Endothelial cell of umbilical vein (primary cell): ENCODE measurements at regions not wholly inside any gene's neighbourhood (a gene's known extent, or its start where the extent isn't known, plus 50 kb on each side); places are given as distances from the start of the nearest gene placed in this dataset.

ENCODE experiments used
- BruUV-seq: library from RNA; stranded (reverse); fragments of 400-500 nt; replicated peaks from 2 replicates; lab custom pipeline; 2021; lab: Mats Ljungman, UMichigan
- CTCF ChIA-PET: fragments of 300-600, 350-600 bp; sonication (Branson Sonifier 250); formaldehyde crosslinking; loops from one replicate; lab custom pipeline; 2021; ENCODE audit warnings: antibody characterized with exemption, inconsistent platforms; lab: Charles Lee
- POLR2A ChIA-PET: fragments of 300-600, 350-600 bp; sonication (Branson Sonifier 250); formaldehyde crosslinking; loops from one replicate; lab custom pipeline; 2021; ENCODE audit warnings: antibody characterized with exemption, inconsistent platforms; lab: Charles Lee
- DNase-seq: peaks from one replicate; pipeline ENCODE4 v3.0.0-alpha.2; 2011; ENCODE audit warnings: low read depth, low spot score
- FAIRE-seq: peaks from 2 replicates; lab custom pipeline; 2011; peaks lifted over from hg19 to GRCh38; lab: Jason Lieb, UNC
- H2AFZ ChIP-seq: 2 replicates; pipeline ENCODE4 v1.6.0; 2012; ENCODE audit warnings: low read depth, low read length, control low read depth, inconsistent platforms
- H3K27ac ChIP-seq: 2 replicates; pipeline ENCODE4 v1.5.1; 2011; ENCODE audit warnings: low read depth, mild to moderate bottlenecking, control low read depth, low read length, moderate library complexity; ENCODE audit not compliant: insufficient read depth
- H3K27me3 ChIP-seq, 2 experiments: 2 replicates each; pipeline versions ENCODE4 v1.6.0 to v1.6.1; 2011; ENCODE audit warnings: low read length in 2 of 2, mixed read lengths in 1 of 2; ENCODE audit not compliant: control insufficient read depth in 2 of 2, insufficient read depth in 2 of 2
- H3K36me3 ChIP-seq, 2 experiments: 2 replicates in 1 of 2; 3 replicates in 1 of 2; pipeline ENCODE4 v1.5.1; 2011; ENCODE audit warnings: low read length in 2 of 2, mild to moderate bottlenecking in 1 of 2, moderate library complexity in 1 of 2; ENCODE audit not compliant: control insufficient read depth in 2 of 2, insufficient read depth in 2 of 2; ENCODE audit errors: extremely low read depth in 1 of 2
- H3K4me1 ChIP-seq: 3 replicates; pipeline ENCODE4 v1.5.1; 2011; ENCODE audit warnings: mild to moderate bottlenecking, low read length; ENCODE audit not compliant: control insufficient read depth, insufficient read depth; ENCODE audit errors: extremely low read depth
- H3K4me2 ChIP-seq: 2 replicates; pipeline ENCODE4 v1.6.1; 2011; ENCODE audit warnings: low read length, control low read depth, mixed read lengths; ENCODE audit not compliant: insufficient read depth
- H3K4me3 ChIP-seq, 3 experiments: fragments of 200-600 bp in 1 of 3; sonication (generic), shearing (Covaris generic) in 1 of 3; replicated peaks in 1 of 3; 2 replicates each; pipeline ENCODE4 v1.5.1; 2011 to 2016; ENCODE audit warnings: control low read depth in 3 of 3, low read length in 3 of 3, mild to moderate bottlenecking in 2 of 3, inconsistent platforms in 1 of 3, low read depth in 1 of 3, moderate library complexity in 1 of 3; ENCODE audit not compliant: insufficient read depth in 1 of 3
- H3K79me2 ChIP-seq: 2 replicates; pipeline ENCODE4 v1.6.0; 2012; ENCODE audit warnings: low read length, inconsistent platforms; ENCODE audit not compliant: control insufficient read depth, insufficient read depth
- H3K9ac ChIP-seq: replicated peaks from 2 replicates; pipeline ENCODE3; 2011; ENCODE audit warnings: low read length, control low read depth; ENCODE audit not compliant: insufficient read depth; ENCODE audit errors: extremely low read depth
- H3K9me1 ChIP-seq: replicated peaks from 3 replicates; pipeline ENCODE4 v1.6.0; 2011; ENCODE audit warnings: mild to moderate bottlenecking, low read length; ENCODE audit not compliant: control insufficient read depth, insufficient read depth; ENCODE audit errors: extremely low read depth
- H3K9me3 ChIP-seq: replicated peaks from 2 replicates; pipeline ENCODE4 v1.5.1; 2012; ENCODE audit warnings: low read length, inconsistent platforms; ENCODE audit not compliant: control insufficient read depth, insufficient read depth
- H4K20me1 ChIP-seq: replicated peaks from 2 replicates; pipeline ENCODE3; 2011; ENCODE audit warnings: mild to moderate bottlenecking, low read length; ENCODE audit not compliant: control insufficient read depth, insufficient read depth; ENCODE audit errors: extremely low read depth
- CTCF ChIP-seq, 2 donors: IDR thresholded peaks; 1 replicate in 1 of 2; 2 replicates in 1 of 2; pipeline ENCODE4 v1.5.1; 2011; ENCODE audit warnings: low read length in 2 of 2, mild to moderate bottlenecking in 2 of 2, moderate library complexity in 2 of 2, control low read depth in 1 of 2, inconsistent platforms in 1 of 2, low read depth in 1 of 2; ENCODE audit not compliant: insufficient read depth in 1 of 2; ENCODE audit errors: extremely low read depth in 1 of 2
- EZH2 ChIP-seq: IDR thresholded peaks from 2 replicates; pipeline ENCODE4 v1.6.1; 2012; ENCODE audit warnings: borderline replicate concordance, low read depth, mild to moderate bottlenecking, moderate library complexity, low read length, inconsistent platforms; ENCODE audit not compliant: severe bottlenecking
- FOS ChIP-seq: IDR thresholded peaks from 2 replicates; pipeline ENCODE4 v1.6.1; 2011; ENCODE audit warnings: mild to moderate bottlenecking, low read length, moderate library complexity, borderline replicate concordance; ENCODE audit not compliant: insufficient read depth
- GATA2 ChIP-seq: IDR thresholded peaks from 2 replicates; pipeline ENCODE4 v1.7.0; 2011; ENCODE audit warnings: low read depth, mild to moderate bottlenecking, moderate library complexity, mixed read lengths, low read length; ENCODE audit not compliant: insufficient read length, insufficient read depth
- JUN ChIP-seq: IDR thresholded peaks from 2 replicates; pipeline ENCODE4 v1.6.1; 2011; ENCODE audit warnings: borderline replicate concordance, low read depth; ENCODE audit not compliant: insufficient read length, insufficient read depth
- MAX ChIP-seq: IDR thresholded peaks from 2 replicates; pipeline ENCODE4 v1.6.1; 2011; ENCODE audit not compliant: insufficient read depth, insufficient read length
- MYC ChIP-seq: IDR thresholded peaks from one replicate; pipeline ENCODE4 v1.6.1; 2011; ENCODE audit warnings: mild to moderate bottlenecking, low read depth, low read length
- POLR2A ChIP-seq: IDR thresholded peaks from 2 replicates; pipeline ENCODE4 v1.6.1; 2012; ENCODE audit warnings: low read depth, mild to moderate bottlenecking, control low read depth, low read length
- POLR2AphosphoS5 ChIP-seq: IDR thresholded peaks from 2 replicates; pipeline ENCODE4 v1.6.1; 2012; ENCODE audit warnings: low read depth, mild to moderate bottlenecking, control low read depth, low read length, moderate library complexity; ENCODE audit not compliant: insufficient read depth
- dilution Hi-C: fragments of 300-500 bp; cut with MboI; formaldehyde crosslinking; loops from one replicate; pipeline ENCODE4 v1.15.0; 2019; ENCODE audit warnings: low sequenced_read_pairs; ENCODE audit not compliant: extremely low pct_ligation_motif_present
- intact Hi-C: fragments of 100-400 bp; cut with micrococcal nuclease; formaldehyde crosslinking; loops from one replicate; pipeline ENCODE4 v1.10.0; 2022

DNA sequence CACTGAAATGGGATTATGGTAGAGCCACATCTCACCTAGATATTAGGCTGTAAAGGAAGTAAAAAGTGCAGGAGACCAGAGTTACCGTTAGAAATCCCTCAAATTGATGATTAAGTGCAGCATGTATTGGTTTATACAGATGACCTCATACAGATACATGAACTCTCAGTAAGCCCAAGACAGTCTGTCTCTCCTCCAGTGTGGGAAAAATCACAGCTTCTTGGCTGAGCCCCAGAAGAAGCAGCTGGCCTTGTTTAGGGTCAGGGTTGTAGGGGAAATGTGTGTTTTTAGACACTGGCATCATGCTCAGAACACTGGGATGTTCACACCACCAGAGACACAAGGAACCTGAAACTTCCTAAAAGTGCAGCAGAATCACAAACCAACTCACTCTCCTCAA, 135.9 kb downstream of the KATNIP start:
- Histone ChIP-seq H3K4me3 (no peak overlapping the region), H3K36me3 (peaks cover 0 to 2% of the 10 kb centered on the region in 2 experiments), H3K27ac (no peak overlapping the region), H3K4me2 (no peak overlapping the region), H3K27me3 (no peaks in the 10 kb centered on the region), H4K20me1 (no peaks in the 10 kb centered on the region), H3K9me1 (no peaks in the 10 kb centered on the region), H3K9ac (no peak overlapping the region), H2AFZ (no peak overlapping the region), H3K4me1 (no peaks in the 10 kb centered on the region), H3K79me2 (no peaks in the 10 kb centered on the region), H3K9me3 (no peaks in the 10 kb centered on the region)
- no TSS peak for BruUV-seq
- intact Hi-C loops: no loop called here
- FAIRE-seq: no peak
- POLR2A ChIA-PET: no interaction called here
- CTCF ChIA-PET: interaction anchor here (1.0 to 2.6 kb wide), 5 partner anchors 13 to 385 kb away, joined by 3 to 8 read pairs (median 6); no protein-coding TSS in a partner anchor
- TF ChIP-seq MYC (no peak), POLR2A (no peak), POLR2AphosphoS5 (no peak), EZH2 (no peak), JUN (no peak), CTCF (IDR thresholded peaks at IDR 0.05; ENCODE audit: extremely low read depth in 1 of 2, insufficient read depth in 1 of 2, low read depth in 1 of 2, low read length in 2 of 2) (no peak), FOS (no peak), GATA2 (no peak), MAX (no peak)
- dilution Hi-C loops: no loop called here
- DNase-seq: peak; percentile 13
